ENCODE measurements at regions not wholly inside any gene's neighbourhood (a gene's known extent, or its start where the extent isn't known, plus 50 kb on each side); places are given as distances from the start of the nearest gene placed in this dataset.

GRCh38 chr12:115639648-115640012 lies 637.9 kb downstream of the MED13L start:
- no peak for DNase-seq (ENCODE audit: low spot score)

GRCh38 chr12:115638733-115639647 lies 638.5 kb downstream of the MED13L start:
- DNase-seq (ENCODE audit: low spot score): no peak

- DNase-seq (ENCODE audit: low spot score): no peak
Observed at GRCh38 chr12:115636546-115636945, 640.9 kb downstream of the MED13L start.

GRCh38 chr12:115632308-115632707 lies 645.2 kb downstream of the MED13L start:
- DNase-seq (ENCODE audit: low spot score): no peak

GRCh38 chr12:115630136-115630535 lies 647.4 kb downstream of the MED13L start:
- DNase-seq (ENCODE audit: low spot score): no peak

- no peak for DNase-seq (ENCODE audit: low spot score)
Observed at GRCh38 chr12:115626210-115626609, 651.3 kb downstream of the MED13L start.

GRCh38 chr12:115623764-115624334 lies 653.6 kb downstream of the MED13L start:
- DNase-seq (ENCODE audit: low spot score): no peak

GRCh38 chr12:115623275-115623674 lies 654.2 kb downstream of the MED13L start:
- DNase-seq (ENCODE audit: low spot score): no peak

GRCh38 chr12:115620816-115621215 lies 656.7 kb downstream of the MED13L start:
- DNase-seq (ENCODE audit: low spot score): no peak

GRCh38 chr12:115619889-115620288 lies 657.6 kb downstream of the MED13L start:
- no peak for DNase-seq (ENCODE audit: low spot score)

GRCh38 chr12:115619061-115619460 lies 658.4 kb downstream of the MED13L start:
- DNase-seq (ENCODE audit: low spot score): no peak

GRCh38 chr12:115618105-115618504 lies 659.4 kb downstream of the MED13L start:
- no peak for DNase-seq (ENCODE audit: low spot score)

- no peak for DNase-seq (ENCODE audit: low spot score)
Observed at GRCh38 chr12:115617391-115617790, 660.1 kb downstream of the MED13L start.

GRCh38 chr12:115611477-115611876 lies 666.0 kb downstream of the MED13L start:
- no peak for DNase-seq (ENCODE audit: low spot score)

- no peak for DNase-seq (ENCODE audit: low spot score)
Observed at GRCh38 chr12:115609347-115609746, 668.1 kb downstream of the MED13L start.

GRCh38 chr12:115606040-115606439 lies 671.5 kb downstream of the MED13L start:
- no peak for DNase-seq (ENCODE audit: low spot score)

- no peak for DNase-seq (ENCODE audit: low spot score)
Observed at GRCh38 chr12:115598871-115599811, 678.4 kb downstream of the MED13L start.

- no peak for DNase-seq (ENCODE audit: low spot score)
Observed at GRCh38 chr12:115597157-115597712, 680.3 kb downstream of the MED13L start.

- DNase-seq (ENCODE audit: low spot score): no peak
Observed at GRCh38 chr12:115588131-115588530, 689.4 kb downstream of the MED13L start.

GRCh38 chr12:115584156-115584555 lies 693.3 kb downstream of the MED13L start:
- DNase-seq (ENCODE audit: low spot score): no peak

GRCh38 chr12:115583591-115583990 lies 693.9 kb downstream of the MED13L start:
- no peak for DNase-seq (ENCODE audit: low spot score)

GRCh38 chr12:115577401-115577800 lies 700.1 kb downstream of the MED13L start:
- no peak for DNase-seq (ENCODE audit: low spot score)
